D341Med (cell line): ENCODE measurements at regions not wholly inside any gene's neighbourhood (a gene's known extent, or its start where the extent isn't known, plus 50 kb on each side); places are given as distances from the start of the nearest gene placed in this dataset.
"Not testable (repeated sequence)": the region's sequence is repeated elsewhere in the genome, so short reads cannot be mapped to it uniquely, and the experiment has no call there.

Experiments used
- DNase-seq: peaks from one replicate; pipeline ENCODE4 v3.0.0; 2012; ENCODE audit warnings: low spot score

DNA sequence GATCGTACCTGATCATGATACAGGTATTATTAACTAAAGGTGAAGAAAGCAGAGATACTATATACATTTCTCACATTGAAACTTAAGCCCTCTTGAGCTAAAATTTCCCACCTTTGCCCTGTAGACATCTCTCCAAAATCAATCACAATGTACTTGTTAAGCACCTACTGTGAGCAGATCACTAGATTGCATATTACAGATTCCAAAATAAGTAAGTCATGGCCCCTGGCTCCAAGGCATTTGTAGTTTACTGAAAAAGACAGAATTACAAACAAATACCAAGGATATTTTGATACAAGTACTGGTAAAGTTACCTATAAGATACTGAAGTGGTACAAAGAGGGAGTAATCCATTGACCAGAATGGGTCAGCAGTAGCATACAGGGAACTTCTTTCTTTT lies 455.3 kb downstream of the STK39 start:
- DNase-seq = no peak

- DNase-seq = no peak
These were observed 456.5 kb downstream of the STK39 start for GRCh38 chr2:167790781-167791450.

GRCh38 chr2:167790189-167790588 lies 457.2 kb downstream of the STK39 start:
- DNase-seq = no peak

DNA sequence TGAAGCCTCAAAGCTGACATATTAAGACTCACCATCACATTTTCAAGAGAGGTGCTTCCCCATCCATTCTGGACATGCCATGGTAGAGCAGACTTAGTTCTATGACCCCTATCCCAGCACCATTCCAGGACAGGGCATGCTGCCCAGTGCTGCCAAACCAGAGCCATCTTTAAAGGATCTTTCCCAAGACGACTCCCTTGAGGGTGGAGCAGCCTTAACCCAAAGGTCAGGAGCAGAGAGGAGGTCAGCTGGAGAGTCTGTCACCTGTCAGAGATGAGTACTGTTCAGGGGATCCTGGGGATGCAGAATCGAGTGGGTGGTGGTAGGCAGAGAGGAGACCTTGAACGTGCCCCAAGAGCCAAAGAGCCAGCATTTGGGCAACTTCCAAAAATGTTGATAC lies 459.8 kb downstream of the STK39 start:
- DNase-seq = no peak

GRCh38 chr2:167787021-167787420 lies 460.4 kb downstream of the STK39 start:
- no peak for DNase-seq

DNA sequence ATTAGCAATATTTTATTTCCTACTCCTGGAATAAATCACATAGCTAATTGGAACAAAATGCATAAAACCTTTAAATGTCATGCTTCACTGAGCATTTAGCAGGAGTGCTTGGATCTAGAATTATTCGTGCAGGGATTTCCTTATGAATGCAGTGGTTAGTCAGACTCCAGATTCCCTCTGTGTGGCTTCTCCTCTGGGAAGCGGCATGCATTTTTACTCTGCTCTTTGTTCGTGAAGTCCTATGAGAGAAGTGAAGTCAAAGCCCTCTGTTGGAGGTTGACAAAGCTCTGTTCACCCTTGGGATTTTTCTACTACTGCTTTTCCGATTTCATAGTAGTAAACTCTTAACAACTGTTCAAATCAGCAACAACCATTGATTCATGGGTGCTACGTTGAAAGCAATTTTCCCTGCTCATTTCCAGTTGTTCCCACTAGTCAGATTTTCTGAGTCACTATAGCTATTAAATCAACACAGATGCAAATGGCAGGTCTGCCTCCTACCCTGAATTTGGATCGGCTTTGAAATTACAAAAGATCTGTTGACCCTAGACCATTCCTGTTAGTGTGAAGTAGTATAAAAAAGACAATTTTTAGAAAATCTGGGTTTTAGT lies 461.7 kb downstream of the STK39 start:
- no peak for DNase-seq

DNA sequence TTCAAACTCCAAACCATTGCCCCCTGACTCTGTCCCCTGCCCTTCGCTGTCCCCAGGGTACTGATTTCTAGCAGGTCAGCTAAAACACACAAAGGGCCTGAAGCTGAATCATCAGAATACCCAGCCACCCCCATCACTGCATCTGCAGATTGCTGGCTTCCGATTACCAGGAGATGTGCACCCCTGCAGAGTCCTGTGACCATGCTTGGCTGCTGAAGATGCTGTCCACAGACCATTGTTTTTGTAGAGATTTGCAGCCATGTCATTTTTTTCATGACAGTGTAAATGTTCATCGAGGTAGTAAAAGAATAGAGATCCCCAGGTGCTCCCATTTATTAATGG lies 463.3 kb downstream of the STK39 start:
- no peak for DNase-seq

DNA sequence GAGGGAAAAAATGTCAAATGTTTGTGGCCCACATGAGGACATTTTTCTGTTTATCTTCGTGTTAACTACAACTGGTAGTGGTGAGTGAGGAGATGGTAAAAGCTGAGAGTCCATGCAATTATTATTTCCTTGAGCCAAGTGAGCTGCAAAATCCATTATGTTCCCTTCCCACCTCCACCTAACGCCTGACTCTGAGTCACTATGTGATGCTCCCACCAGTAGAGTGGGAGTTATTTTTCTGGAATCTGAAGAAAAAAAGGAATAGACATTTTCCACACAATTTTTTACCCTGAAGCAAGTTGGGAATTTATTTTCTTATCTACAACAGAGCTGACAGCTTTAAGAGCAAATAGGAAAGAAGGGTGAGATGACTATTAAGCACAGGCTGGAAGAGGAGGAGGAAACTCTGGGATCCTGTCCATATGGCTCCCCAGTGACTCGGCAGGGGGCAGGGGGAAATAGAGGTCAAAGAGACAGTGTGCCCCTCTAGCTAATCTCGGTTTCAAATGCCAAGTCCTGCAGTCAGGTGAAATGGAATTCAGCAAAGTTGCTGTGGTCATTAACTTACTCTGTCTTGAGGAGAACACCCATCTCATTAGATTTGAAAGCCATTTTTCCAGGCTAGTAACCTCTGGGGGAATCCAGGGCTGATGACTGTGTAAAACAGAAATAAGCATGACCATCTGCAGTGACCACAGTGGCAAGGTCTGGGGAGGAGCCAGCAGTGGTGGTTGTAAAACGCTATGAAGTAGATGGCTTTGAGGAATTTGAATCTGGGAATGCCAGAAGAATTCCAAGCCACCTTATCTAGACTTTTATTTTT lies 463.9 kb downstream of the STK39 start:
- DNase-seq = no peak

DNA sequence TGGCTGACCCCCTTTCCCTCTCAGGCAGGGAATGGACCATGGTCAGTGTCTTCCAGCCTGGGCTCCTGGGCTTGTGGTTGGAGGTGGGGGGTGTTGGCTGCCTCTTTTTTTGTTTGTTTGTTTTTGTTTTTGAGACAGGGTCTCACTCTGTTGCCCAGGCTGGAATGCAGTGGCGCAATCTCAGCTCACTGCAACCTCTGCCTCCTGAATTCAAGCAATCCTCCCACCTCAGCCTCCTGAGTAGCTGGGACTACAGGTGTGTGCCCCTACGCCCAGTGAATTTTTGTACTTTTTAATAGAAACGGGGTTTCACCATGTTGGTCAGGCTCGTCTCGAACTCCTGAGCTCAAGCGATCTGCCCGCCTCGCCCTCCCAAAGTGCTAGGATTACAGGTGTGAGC lies 465.8 kb downstream of the STK39 start:
- not testable (repeated sequence) for DNase-seq

GRCh38 chr2:167776359-167776758 lies 471.0 kb downstream of the STK39 start:
- DNase-seq = no peak

- no peak for DNase-seq
These were observed 475.8 kb downstream of the STK39 start for GRCh38 chr2:167771628-167772027.

DNA sequence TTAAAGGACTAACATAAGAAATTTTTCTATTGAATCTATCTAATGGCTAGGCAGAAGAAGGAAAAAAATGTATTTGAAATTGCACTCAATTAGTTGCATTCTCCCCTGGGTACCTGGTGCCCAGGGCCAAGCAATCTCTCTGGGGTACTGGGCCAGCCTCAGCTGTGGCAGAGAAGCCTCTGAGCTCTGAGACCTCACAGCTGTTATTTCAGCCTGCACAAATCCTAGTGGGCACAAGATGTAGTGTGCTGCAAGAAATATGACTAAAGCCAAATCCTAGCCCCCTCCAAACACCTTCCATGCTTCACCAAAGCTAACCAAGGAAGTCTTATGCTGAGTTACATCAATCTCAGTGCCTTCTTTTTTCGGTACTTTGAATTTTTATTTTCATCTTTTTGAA lies 478.4 kb downstream of the STK39 start:
- no peak for DNase-seq

- no peak for DNase-seq
These were observed 479.6 kb downstream of the STK39 start for GRCh38 chr2:167767830-167768229.

GRCh38 chr2:167764772-167765341 lies 482.5 kb downstream of the STK39 start:
- DNase-seq = no peak

- DNase-seq = no peak
These were observed 485.8 kb downstream of the STK39 start for GRCh38 chr2:167761465-167762136.

DNA sequence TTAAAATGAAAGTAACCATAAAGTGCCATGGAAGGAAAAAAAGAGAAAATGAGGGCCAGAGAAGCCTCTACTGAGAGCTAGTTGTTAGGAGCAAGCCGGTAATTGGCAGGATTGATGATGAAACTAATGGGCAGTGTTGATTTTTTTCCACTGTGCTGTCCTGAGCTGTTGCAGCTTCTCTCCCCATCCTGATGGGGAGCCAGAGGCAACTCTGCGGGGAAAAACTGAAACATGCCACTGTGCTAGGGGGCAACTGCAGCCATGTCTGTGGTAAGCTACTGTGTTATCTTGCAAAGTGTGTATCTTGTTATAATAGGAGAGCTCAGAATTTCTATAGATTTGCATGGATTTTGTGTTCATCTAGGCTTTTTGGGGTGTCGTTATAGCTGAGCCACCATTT lies 487.9 kb downstream of the STK39 start:
- no peak for DNase-seq

DNA sequence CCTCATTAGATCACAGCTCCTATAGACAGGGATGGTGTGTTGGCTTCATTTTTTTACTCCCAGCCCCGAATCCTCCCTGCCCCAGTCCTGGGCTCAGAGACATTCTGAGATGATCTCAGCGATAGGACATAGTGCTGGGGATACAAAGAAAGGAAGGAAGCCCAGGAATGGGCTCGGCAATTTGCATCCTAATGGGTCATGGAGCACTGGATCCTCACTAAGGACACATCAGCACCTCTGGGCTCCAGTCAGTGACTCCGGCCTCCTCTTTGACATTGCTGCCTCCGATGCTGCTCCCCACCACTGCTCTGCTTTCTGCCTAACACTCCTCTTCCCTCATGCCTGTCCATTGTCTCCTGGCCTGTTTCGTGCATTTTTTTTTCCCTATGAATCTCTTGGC lies 489.1 kb downstream of the STK39 start:
- DNase-seq = no peak

DNA sequence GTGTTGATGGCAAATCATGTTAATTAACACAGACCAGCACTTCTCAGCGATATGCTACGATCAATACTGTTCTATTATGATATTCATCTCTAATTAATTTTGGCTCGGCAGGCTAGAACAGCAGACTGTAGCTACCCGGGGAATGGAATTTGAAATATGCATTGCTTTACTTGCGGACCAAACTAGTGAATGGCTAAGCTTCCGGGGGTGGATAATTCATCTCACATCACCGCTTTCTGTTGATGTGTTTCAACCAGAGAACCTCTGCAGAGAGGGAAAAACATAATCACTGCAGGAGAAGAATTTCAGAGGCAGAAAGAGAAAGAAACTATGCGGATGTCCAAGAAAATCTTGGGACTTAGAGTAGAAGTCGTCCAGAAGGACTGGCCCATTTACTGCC lies 490.9 kb downstream of the STK39 start:
- DNase-seq = no peak

DNA sequence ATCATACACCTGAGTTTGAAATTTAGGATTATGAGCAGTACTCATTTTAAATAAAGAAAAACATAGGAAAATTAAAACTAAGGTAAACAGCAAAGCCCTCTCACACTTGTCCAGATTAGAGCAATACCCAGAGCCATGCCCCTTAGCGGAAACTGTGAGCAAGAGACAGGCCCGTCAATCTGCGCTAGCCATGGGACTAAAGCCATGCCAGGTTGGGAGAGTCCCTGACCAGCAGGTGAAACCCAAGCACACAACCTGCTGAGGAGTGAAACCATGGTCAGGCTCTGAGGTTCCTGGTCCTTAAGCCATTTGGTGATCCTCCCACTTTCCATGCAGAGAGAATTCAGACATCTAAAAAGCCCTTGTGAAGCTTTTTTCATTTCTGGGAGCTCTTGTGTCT lies 494.3 kb downstream of the STK39 start:
- DNase-seq = no peak

DNA sequence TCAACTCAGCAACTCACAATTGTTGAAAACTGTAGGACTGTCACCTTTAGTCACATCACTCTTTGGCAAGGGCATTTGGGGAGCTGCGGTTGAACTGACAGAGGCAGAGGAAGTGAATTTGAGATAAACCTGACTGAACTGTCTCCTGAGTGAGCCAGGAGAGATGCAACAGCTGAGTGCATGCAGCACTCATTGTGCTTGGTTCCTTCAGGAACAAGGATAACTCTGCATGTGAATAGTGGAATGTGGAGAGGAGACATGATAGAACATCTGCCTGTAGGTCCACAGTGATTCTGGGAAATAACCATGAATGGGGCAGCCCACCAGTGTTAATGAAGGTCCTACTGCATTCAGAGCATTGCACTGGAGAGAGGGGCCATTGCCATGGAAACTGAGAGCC lies 494.7 kb downstream of the STK39 start:
- no peak for DNase-seq

DNA sequence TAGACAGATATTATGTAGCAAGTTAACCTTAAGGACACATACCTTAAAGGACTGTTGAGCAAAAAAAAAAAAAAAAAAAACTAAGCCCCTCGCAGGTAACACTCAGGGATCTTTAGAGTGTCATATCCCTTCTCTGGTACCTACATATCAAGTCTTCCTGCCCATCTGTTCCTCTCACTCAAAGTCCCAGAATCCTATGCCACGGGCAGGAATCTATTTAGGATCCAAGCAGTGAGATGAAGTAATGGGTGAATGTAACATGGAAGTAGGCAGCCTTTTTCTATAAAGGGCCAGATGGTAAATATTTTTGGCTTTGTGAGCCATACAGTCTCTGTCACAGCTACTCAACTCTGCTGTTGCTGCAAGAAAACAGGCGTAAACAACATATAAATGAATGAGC lies 496.7 kb downstream of the STK39 start:
- no peak for DNase-seq

DNA sequence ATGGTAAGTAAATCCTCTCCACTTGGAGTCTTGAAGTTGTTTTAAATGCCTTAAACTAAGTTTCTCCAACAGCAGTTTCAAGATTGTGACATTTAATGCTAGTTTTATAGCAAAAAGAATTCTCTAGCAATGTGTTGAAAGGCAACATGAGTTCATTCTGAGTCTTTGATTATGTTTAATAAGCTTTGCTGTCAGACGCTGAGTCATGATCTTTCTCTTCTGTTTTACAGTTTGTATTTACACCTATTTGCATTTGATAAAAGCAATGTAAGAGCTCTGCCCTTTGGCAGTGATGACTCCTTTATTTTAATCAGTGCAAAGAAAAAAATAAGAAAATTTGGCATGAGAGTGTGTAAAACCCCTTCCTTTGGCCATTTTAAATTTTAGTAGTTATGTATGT lies 497.7 kb downstream of the STK39 start:
- DNase-seq = no peak

- no peak for DNase-seq
These were observed 498.4 kb downstream of the STK39 start for GRCh38 chr2:167749016-167749415.
